H9 (cell line): ENCODE measurements at regions not wholly inside any gene's neighbourhood (a gene's known extent, or its start where the extent isn't known, plus 50 kb on each side); places are given as distances from the start of the nearest gene placed in this dataset.

ENCODE experiments used
- DNase-seq: peaks from one replicate; pipeline ENCODE4 v3.0.0-alpha.2; 2017
- H2AFZ ChIP-seq: one replicate; pipeline ENCODE4 v1.6.1; 2013; ENCODE audit warnings: mild to moderate bottlenecking, low read length, control low read depth, moderate library complexity
- H2AK5ac ChIP-seq: 2 replicates; pipeline ENCODE4 v1.6.1; 2013; ENCODE audit warnings: low read length, control low read depth, mixed read lengths; ENCODE audit not compliant: insufficient read length
- H2BK120ac ChIP-seq: one replicate; pipeline ENCODE4 v1.6.1; 2013; ENCODE audit warnings: low read depth, mild to moderate bottlenecking, low read length, control low read depth, inconsistent platforms; ENCODE audit not compliant: poor library complexity, severe bottlenecking
- H2BK12ac ChIP-seq: 2 replicates; pipeline ENCODE4 v1.6.1; 2013; ENCODE audit warnings: low read length, control low read depth, mixed read lengths, low read depth; ENCODE audit not compliant: insufficient read length
- H2BK15ac ChIP-seq: 2 replicates; pipeline ENCODE4 v1.6.1; 2013; ENCODE audit warnings: low read depth, low read length, control low read depth
- H2BK20ac ChIP-seq: one replicate; pipeline ENCODE4 v1.6.1; 2013; ENCODE audit warnings: low read depth, mild to moderate bottlenecking, low read length, control low read depth, inconsistent platforms; ENCODE audit not compliant: poor library complexity, severe bottlenecking
- H2BK5ac ChIP-seq: 2 replicates; pipeline ENCODE4 v1.6.1; 2013; ENCODE audit warnings: low read length, control low read depth, mixed read lengths; ENCODE audit not compliant: insufficient read length
- H3K14ac ChIP-seq: 2 replicates; pipeline ENCODE4 v1.6.1; 2013; ENCODE audit warnings: low read length, control low read depth; ENCODE audit not compliant: insufficient read depth
- H3K18ac ChIP-seq: 2 replicates; pipeline ENCODE4 v1.6.1; 2013; ENCODE audit warnings: low read depth, mild to moderate bottlenecking, mixed read lengths, low read length, control low read depth; ENCODE audit not compliant: insufficient read length
- H3K23ac ChIP-seq: 2 replicates; pipeline ENCODE4 v1.6.1; 2013; ENCODE audit warnings: low read length, control low read depth, mixed read lengths, low read depth; ENCODE audit not compliant: insufficient read length
- H3K23me2 ChIP-seq: 2 replicates; pipeline ENCODE4 v1.6.1; 2013; ENCODE audit warnings: low read depth, mild to moderate bottlenecking, mixed read lengths, low read length, control low read depth; ENCODE audit not compliant: insufficient read length, poor library complexity, severe bottlenecking
- H3K27ac ChIP-seq: 2 replicates; pipeline ENCODE4 v1.5.1; 2013; ENCODE audit warnings: low read length, control low read depth, mixed read lengths, low read depth; ENCODE audit not compliant: insufficient read length
- H3K27me3 ChIP-seq: 2 replicates; pipeline ENCODE4 v1.6.1; 2013; ENCODE audit warnings: low read length, control low read depth, inconsistent platforms; ENCODE audit not compliant: insufficient read depth
- H3K4ac ChIP-seq: 2 replicates; pipeline ENCODE4 v1.6.1; 2013; ENCODE audit warnings: low read depth, mild to moderate bottlenecking, control low read depth, inconsistent platforms, low read length, moderate library complexity
- H3K4me1 ChIP-seq: 2 replicates; pipeline ENCODE4 v1.6.1; 2013; ENCODE audit warnings: low read length, control low read depth, inconsistent platforms; ENCODE audit not compliant: insufficient read depth
- H3K4me2 ChIP-seq: 2 replicates; pipeline ENCODE4 v1.6.1; 2013; ENCODE audit warnings: low read length, control low read depth, mixed read lengths; ENCODE audit not compliant: insufficient read length, insufficient read depth
- H3K56ac ChIP-seq: 2 replicates; pipeline ENCODE4 v1.6.1; 2013; ENCODE audit warnings: low read depth, mild to moderate bottlenecking, mixed read lengths, low read length, control low read depth; ENCODE audit not compliant: insufficient read length
- H3K79me1 ChIP-seq: 2 replicates; pipeline ENCODE4 v1.6.1; 2013; ENCODE audit warnings: low read depth, mild to moderate bottlenecking, moderate library complexity, low read length, control low read depth, inconsistent platforms; ENCODE audit not compliant: insufficient read depth, poor library complexity, severe bottlenecking
- H3K79me2 ChIP-seq: 2 replicates; pipeline ENCODE4 v1.6.1; 2013; ENCODE audit warnings: low read length, control low read depth, inconsistent platforms; ENCODE audit not compliant: insufficient read depth
- H3K9ac ChIP-seq: 2 replicates; pipeline ENCODE4 v1.6.1; 2013; ENCODE audit warnings: low read length, control low read depth, mixed read lengths; ENCODE audit not compliant: insufficient read length; ENCODE audit errors: extremely low read depth
- H3K9me3 ChIP-seq: one replicate; pipeline ENCODE4 v1.6.1; 2013; ENCODE audit warnings: low read depth, low read length, inconsistent platforms; ENCODE audit not compliant: control insufficient read depth
- H3T11ph ChIP-seq: one replicate; pipeline ENCODE4 v1.6.1; 2013; ENCODE audit warnings: mild to moderate bottlenecking, low read length, control low read depth, inconsistent platforms
- H4K20me1 ChIP-seq: one replicate; pipeline ENCODE4 v1.6.1; 2013; ENCODE audit not compliant: control insufficient read depth, insufficient read length, insufficient read depth
- H4K5ac ChIP-seq: 2 replicates; pipeline ENCODE4 v1.6.1; 2013; ENCODE audit warnings: low read depth, mild to moderate bottlenecking, mixed read lengths, low read length, control low read depth; ENCODE audit not compliant: insufficient read length
- H4K8ac ChIP-seq: replicated peaks from 2 replicates; pipeline ENCODE4 v1.6.1; 2013; ENCODE audit warnings: low read length, control low read depth, mixed read lengths, low read depth; ENCODE audit not compliant: insufficient read length
- H4K91ac ChIP-seq: 2 replicates; pipeline ENCODE4 v1.6.1; 2013; ENCODE audit warnings: low read depth, mild to moderate bottlenecking, moderate library complexity, mixed read lengths, low read length, control low read depth; ENCODE audit not compliant: insufficient read length
- H3K27ac Mint-ChIP-seq, 3 experiments: 2 replicates in 2 of 3; 3 replicates in 1 of 3; pipeline ENCODE4 v1.8.0; 2020 to 2021; ENCODE audit warnings: mixed read lengths in 3 of 3, mild to moderate bottlenecking in 1 of 3, moderate library complexity in 1 of 3
- H3K27me3 Mint-ChIP-seq: 2 replicates; pipeline ENCODE4 v1.8.0; 2021; ENCODE audit warnings: low read depth, mild to moderate bottlenecking, moderate library complexity, mixed read lengths
- H3K36me3 Mint-ChIP-seq, 3 experiments: 2 replicates in 2 of 3; 3 replicates in 1 of 3; pipeline ENCODE4 v1.8.0; 2020 to 2021; ENCODE audit warnings: low read depth in 3 of 3, mixed read lengths in 3 of 3; ENCODE audit not compliant: insufficient read depth in 1 of 3
- H3K4me1 Mint-ChIP-seq, 2 experiments: 2 replicates each; pipeline ENCODE4 v1.8.0; 2020; ENCODE audit warnings: mixed read lengths in 2 of 2
- H3K4me3 Mint-ChIP-seq, 2 experiments: 2 replicates in 1 of 2; 3 replicates in 1 of 2; pipeline ENCODE4 v1.8.0; 2020 to 2021; ENCODE audit warnings: mild to moderate bottlenecking in 2 of 2, mixed read lengths in 2 of 2, moderate library complexity in 1 of 2
- H3K9me3 Mint-ChIP-seq, 2 experiments: 2 replicates in 1 of 2; 3 replicates in 1 of 2; pipeline ENCODE4 v1.8.0; 2020; ENCODE audit warnings: mild to moderate bottlenecking in 2 of 2, mixed read lengths in 2 of 2, moderate library complexity in 1 of 2
- WGBS: extraction: QIAGEN DNeasy Blood & Tissue Kit; methylation state at CpG from one replicate; pipeline ENCODE4 v1.1.7; 2013; ENCODE audit warnings: missing lambda C conversion rate, low lambda C conversion rate, mixed read lengths; ENCODE audit not compliant: insufficient read length; ENCODE audit errors: extremely low coverage; 5-methylcytosine and 5-hydroxymethylcytosine counted together
- TF ChIP-seq, protein P1 (sequence below): fragments of 200-600 bp; sonication (generic); conservative IDR thresholded peaks from 3 replicates; pipeline ENCODE4 v1.8.0; 2021; ENCODE audit warnings: antibody characterized with exemption, mild to moderate bottlenecking

DNA sequence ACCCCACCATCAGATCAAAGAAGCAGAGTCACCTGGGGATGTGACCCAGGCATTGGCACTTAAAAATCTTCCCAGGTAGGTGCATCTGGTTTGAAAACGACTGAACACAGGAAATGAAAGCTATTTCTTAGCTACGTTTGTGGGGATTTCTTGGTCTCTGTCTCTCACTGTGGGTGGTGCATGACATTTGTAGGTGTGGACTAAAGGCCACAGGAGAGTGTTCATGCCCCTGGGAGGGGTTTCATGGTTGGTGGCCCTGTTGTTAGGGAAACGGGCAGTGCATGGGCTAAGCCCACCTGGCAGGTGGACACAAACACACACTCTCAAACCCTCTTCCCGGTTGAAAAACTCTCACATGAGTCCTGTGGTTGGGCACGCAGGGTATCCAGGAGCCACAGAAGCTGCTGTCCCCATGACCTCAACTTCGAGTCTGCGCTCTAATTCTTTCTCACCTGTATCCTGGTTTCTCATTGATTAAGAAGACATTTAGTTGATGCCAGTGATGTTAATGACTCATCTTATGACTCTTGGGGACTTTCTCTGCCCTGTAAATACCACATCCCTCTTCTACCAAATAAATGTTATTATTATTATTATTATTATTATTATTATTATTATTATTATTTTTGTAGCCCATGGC is 119.4 kb downstream of the MRPS6 start:
- no peak overlapping the region for H3K14ac ChIP-seq
- no peak overlapping the region for H3K27ac Mint-ChIP-seq
- no peak overlapping the region for H2AFZ ChIP-seq
- TF ChIP-seq, protein P1, sequence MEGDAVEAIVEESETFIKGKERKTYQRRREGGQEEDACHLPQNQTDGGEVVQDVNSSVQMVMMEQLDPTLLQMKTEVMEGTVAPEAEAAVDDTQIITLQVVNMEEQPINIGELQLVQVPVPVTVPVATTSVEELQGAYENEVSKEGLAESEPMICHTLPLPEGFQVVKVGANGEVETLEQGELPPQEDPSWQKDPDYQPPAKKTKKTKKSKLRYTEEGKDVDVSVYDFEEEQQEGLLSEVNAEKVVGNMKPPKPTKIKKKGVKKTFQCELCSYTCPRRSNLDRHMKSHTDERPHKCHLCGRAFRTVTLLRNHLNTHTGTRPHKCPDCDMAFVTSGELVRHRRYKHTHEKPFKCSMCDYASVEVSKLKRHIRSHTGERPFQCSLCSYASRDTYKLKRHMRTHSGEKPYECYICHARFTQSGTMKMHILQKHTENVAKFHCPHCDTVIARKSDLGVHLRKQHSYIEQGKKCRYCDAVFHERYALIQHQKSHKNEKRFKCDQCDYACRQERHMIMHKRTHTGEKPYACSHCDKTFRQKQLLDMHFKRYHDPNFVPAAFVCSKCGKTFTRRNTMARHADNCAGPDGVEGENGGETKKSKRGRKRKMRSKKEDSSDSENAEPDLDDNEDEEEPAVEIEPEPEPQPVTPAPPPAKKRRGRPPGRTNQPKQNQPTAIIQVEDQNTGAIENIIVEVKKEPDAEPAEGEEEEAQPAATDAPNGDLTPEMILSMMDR: no peak
- peaks cover 5% of the 10 kb centered on the region for H3K9me3 ChIP-seq
- no peaks in the 10 kb centered on the region for H3K23me2 ChIP-seq
- no peak overlapping the region for H4K5ac ChIP-seq
- no peaks in the 10 kb centered on the region for H3K27me3 ChIP-seq
- H3K79me1 ChIP-seq: no peaks in the 10 kb centered on the region
- peaks cover 2 to 20% (median 13%) of the 10 kb centered on the region in 3 experiments; a peak in 6 of 7 replicates for H3K36me3 Mint-ChIP-seq
- H4K8ac ChIP-seq: no peak overlapping the region
- no peak overlapping the region for H3K27ac ChIP-seq
- H2BK120ac ChIP-seq: no peak overlapping the region
- no peak overlapping the region for H3K4me2 ChIP-seq
- H3K56ac ChIP-seq: no peak overlapping the region
- H3K4me1 Mint-ChIP-seq: peaks cover 49 to 62% of the 10 kb centered on the region in 2 experiments
- H2BK12ac ChIP-seq: no peak overlapping the region
- DNase-seq: no peak
- WGBS: no CpG with 5 or more reads among the region's 7 CpGs
- no peak overlapping the region for H4K91ac ChIP-seq
- H3K9ac ChIP-seq: no peak overlapping the region
- no peak overlapping the region for H2AK5ac ChIP-seq
- no peaks in the 10 kb centered on the region for H3K79me2 ChIP-seq
- H2BK20ac ChIP-seq: no peak overlapping the region
- no peak overlapping the region for H2BK15ac ChIP-seq
- no peak overlapping the region for H2BK5ac ChIP-seq
- H3K4me1 ChIP-seq: peaks cover 7% of the 10 kb centered on the region; the same call in 1 of the 2 replicates
- H3K4me3 Mint-ChIP-seq: no peak overlapping the region
- H3K18ac ChIP-seq: no peak overlapping the region
- H3K4ac ChIP-seq: no peak overlapping the region; the same call in 1 of the 2 replicates
- peaks cover 0 to 3% of the 10 kb centered on the region in 2 experiments; a peak in 4 of 5 replicates for H3K9me3 Mint-ChIP-seq
- no peak overlapping the region for H3K23ac ChIP-seq
- no peak overlapping the region for H3T11ph ChIP-seq
- H3K27me3 Mint-ChIP-seq: no peaks in the 10 kb centered on the region
- no peaks in the 10 kb centered on the region for H4K20me1 ChIP-seq
